Astrocyte (in vitro differentiated cells and primary cell): ENCODE measurements at regions not wholly inside any gene's neighbourhood (a gene's known extent, or its start where the extent isn't known, plus 50 kb on each side); places are given as distances from the start of the nearest gene placed in this dataset.

ENCODE experiments used
- DNase-seq: peaks from one replicate; pipeline ENCODE4 v3.0.0-alpha.2; 2010; ENCODE audit warnings: low read depth
- FAIRE-seq: peaks from 2 replicates; lab custom pipeline; 2011; peaks lifted over from hg19 to GRCh38; lab: Jason Lieb, UNC
- H2AFZ ChIP-seq: 2 replicates; pipeline ENCODE4 v1.6.0; 2012; ENCODE audit warnings: low read depth, low read length, inconsistent platforms
- H3K27ac ChIP-seq: 2 replicates; pipeline ENCODE4 v1.5.1; 2011; ENCODE audit warnings: low read depth, low read length, inconsistent platforms
- H3K27me3 ChIP-seq: 2 replicates; pipeline ENCODE4 v1.6.0; 2011; ENCODE audit warnings: low read length, inconsistent platforms; ENCODE audit not compliant: insufficient read depth
- H3K36me3 ChIP-seq: 2 replicates; pipeline ENCODE4 v1.5.1; 2011; ENCODE audit warnings: low read length, inconsistent platforms; ENCODE audit not compliant: insufficient read depth
- H3K4me1 ChIP-seq: 2 replicates; pipeline ENCODE4 v1.5.1; 2011; ENCODE audit warnings: low read length, inconsistent platforms; ENCODE audit not compliant: insufficient read depth
- H3K4me2 ChIP-seq: 2 replicates; pipeline ENCODE4 v1.6.0; 2012; ENCODE audit warnings: low read length, inconsistent platforms
- H3K4me3 ChIP-seq: 2 replicates; pipeline ENCODE4 v1.5.1; 2011; ENCODE audit warnings: low read depth, mild to moderate bottlenecking, low read length, inconsistent platforms; ENCODE audit not compliant: insufficient read depth
- H3K79me2 ChIP-seq: 2 replicates; pipeline ENCODE4 v1.6.0; 2012; ENCODE audit warnings: mild to moderate bottlenecking, low read length, inconsistent platforms; ENCODE audit not compliant: insufficient read depth
- H3K9ac ChIP-seq: 2 replicates; pipeline ENCODE4 v1.6.0; 2012; ENCODE audit warnings: mild to moderate bottlenecking, low read length, inconsistent platforms
- H3K9me3 ChIP-seq: 2 replicates; pipeline ENCODE4 v1.5.1; 2012; ENCODE audit warnings: low read depth, mild to moderate bottlenecking, low read length, inconsistent platforms; ENCODE audit not compliant: insufficient read depth
- H4K20me1 ChIP-seq: 2 replicates; pipeline ENCODE4 v1.6.0; 2012; ENCODE audit warnings: low read length, inconsistent platforms; ENCODE audit not compliant: insufficient read depth
- H3K27ac Mint-ChIP-seq: one replicate; pipeline ENCODE4 v1.8.0; 2021; ENCODE audit warnings: mild to moderate bottlenecking, mixed read lengths; ENCODE audit not compliant: unreplicated experiment
- H3K27me3 Mint-ChIP-seq: one replicate; pipeline ENCODE4 v1.8.0; 2021; ENCODE audit warnings: low read depth, mixed read lengths; ENCODE audit not compliant: unreplicated experiment
- H3K36me3 Mint-ChIP-seq: one replicate; pipeline ENCODE4 v1.8.0; 2021; ENCODE audit warnings: low read depth, mixed read lengths; ENCODE audit not compliant: unreplicated experiment
- H3K4me1 Mint-ChIP-seq: one replicate; pipeline ENCODE4 v1.8.0; 2021; ENCODE audit warnings: low read depth, mixed read lengths; ENCODE audit not compliant: unreplicated experiment
- H3K4me3 Mint-ChIP-seq: one replicate; pipeline ENCODE4 v1.8.0; 2021; ENCODE audit warnings: mild to moderate bottlenecking, moderate library complexity, mixed read lengths; ENCODE audit not compliant: unreplicated experiment
- H3K9me3 Mint-ChIP-seq: one replicate; pipeline ENCODE4 v1.8.0; 2021; ENCODE audit warnings: mild to moderate bottlenecking, mixed read lengths; ENCODE audit not compliant: unreplicated experiment
- CTCF ChIP-seq: IDR thresholded peaks from 2 replicates; pipeline ENCODE4 v1.5.1; 2011; ENCODE audit warnings: low read depth, mild to moderate bottlenecking, inconsistent platforms, low read length, moderate library complexity; ENCODE audit not compliant: insufficient read depth
- EZH2 ChIP-seq: IDR thresholded peaks from 2 replicates; pipeline ENCODE4 v1.6.1; 2012; ENCODE audit warnings: mild to moderate bottlenecking, low read length, inconsistent platforms; ENCODE audit not compliant: insufficient read depth

GRCh38 chr4:137923494-137923893 is 318.7 kb downstream of the SLC7A11 start:
- Histone ChIP-seq H3K9me3 (no peaks in the 10 kb centered on the region), H3K4me2 (no peak overlapping the region), H3K9ac (no peak overlapping the region), H3K36me3 (no peaks in the 10 kb centered on the region), H4K20me1 (no peaks in the 10 kb centered on the region), H3K27me3 (no peaks in the 10 kb centered on the region), H3K4me3 (no peak overlapping the region), H3K27ac (no peak overlapping the region), H3K79me2 (no peaks in the 10 kb centered on the region), H3K4me1 (no peaks in the 10 kb centered on the region), H2AFZ (no peak overlapping the region)
- FAIRE-seq: peak; percentile 55
- TF ChIP-seq CTCF: no peak
- TF ChIP-seq EZH2: no peak
- H3K27ac Mint-ChIP-seq: no peak overlapping the region
- no peaks in the 10 kb centered on the region for H3K36me3 Mint-ChIP-seq
- H3K4me3 Mint-ChIP-seq: no peak overlapping the region
- no peak for DNase-seq
- H3K27me3 Mint-ChIP-seq: no peaks in the 10 kb centered on the region
- no peaks in the 10 kb centered on the region for H3K9me3 Mint-ChIP-seq
- no peaks in the 10 kb centered on the region for H3K4me1 Mint-ChIP-seq

GRCh38 chr4:137922721-137923120 is 319.4 kb downstream of the SLC7A11 start:
- no peaks in the 10 kb centered on the region for H3K27me3 Mint-ChIP-seq
- no peaks in the 10 kb centered on the region for H3K36me3 Mint-ChIP-seq
- FAIRE-seq: no peak
- H3K27me3 ChIP-seq: no peaks in the 10 kb centered on the region
- H2AFZ ChIP-seq: no peak overlapping the region
- no peaks in the 10 kb centered on the region for H3K36me3 ChIP-seq
- DNase-seq: no peak
- no peak overlapping the region for H3K9ac ChIP-seq
- H3K4me2 ChIP-seq: no peak overlapping the region
- no peaks in the 10 kb centered on the region for H4K20me1 ChIP-seq
- H3K4me3 ChIP-seq: no peak overlapping the region
- no peak overlapping the region for H3K27ac Mint-ChIP-seq
- TF ChIP-seq EZH2: no peak
- TF ChIP-seq CTCF: no peak
- no peaks in the 10 kb centered on the region for H3K79me2 ChIP-seq
- H3K4me1 ChIP-seq: no peaks in the 10 kb centered on the region
- H3K9me3 Mint-ChIP-seq: no peaks in the 10 kb centered on the region
- H3K9me3 ChIP-seq: no peaks in the 10 kb centered on the region
- H3K4me3 Mint-ChIP-seq: no peak overlapping the region
- no peak overlapping the region for H3K27ac ChIP-seq
- no peaks in the 10 kb centered on the region for H3K4me1 Mint-ChIP-seq

GRCh38 chr4:137909529-137910309 is 332.4 kb downstream of the SLC7A11 start:
- Histone ChIP-seq H2AFZ (peak overlapping the region; percentile 22), H3K4me3 (no peak overlapping the region), H3K27ac (no peak overlapping the region), H3K4me1 (no peaks in the 10 kb centered on the region), H3K9ac (no peak overlapping the region), H4K20me1 (no peaks in the 10 kb centered on the region), H3K36me3 (no peaks in the 10 kb centered on the region), H3K27me3 (no peaks in the 10 kb centered on the region), H3K9me3 (no peaks in the 10 kb centered on the region), H3K4me2 (no peak overlapping the region), H3K79me2 (no peaks in the 10 kb centered on the region)
- peaks cover 3% of the 10 kb centered on the region for H3K9me3 Mint-ChIP-seq
- no peak overlapping the region for H3K4me3 Mint-ChIP-seq
- H3K4me1 Mint-ChIP-seq: peaks cover 3% of the 10 kb centered on the region
- FAIRE-seq: no peak
- H3K36me3 Mint-ChIP-seq: no peaks in the 10 kb centered on the region
- H3K27me3 Mint-ChIP-seq: no peaks in the 10 kb centered on the region
- no peak overlapping the region for H3K27ac Mint-ChIP-seq
- DNase-seq: no peak
- TF ChIP-seq EZH2: no peak
